HFF-Myc (cell line): ENCODE measurements at regions not wholly inside any gene's neighbourhood (a gene's known extent, or its start where the extent isn't known, plus 50 kb on each side); places are given as distances from the start of the nearest gene placed in this dataset.

Experiments used
- DNase-seq: peaks from one replicate; pipeline ENCODE4 v3.0.0-alpha.2; 2011; ENCODE audit warnings: low read depth; ENCODE audit errors: extremely low read depth
- H3K4me3 ChIP-seq: replicated peaks from 2 replicates; pipeline ENCODE4 v1.5.1; 2011; ENCODE audit warnings: low read depth, mild to moderate bottlenecking, control low read depth, low read length
- TF ChIP-seq, protein P1 (sequence below): IDR thresholded peaks from 2 replicates; pipeline ENCODE4 v1.5.1; 2012; ENCODE audit warnings: mild to moderate bottlenecking, low read depth, low read length, control low read depth; ENCODE audit errors: missing control alignments

DNA sequence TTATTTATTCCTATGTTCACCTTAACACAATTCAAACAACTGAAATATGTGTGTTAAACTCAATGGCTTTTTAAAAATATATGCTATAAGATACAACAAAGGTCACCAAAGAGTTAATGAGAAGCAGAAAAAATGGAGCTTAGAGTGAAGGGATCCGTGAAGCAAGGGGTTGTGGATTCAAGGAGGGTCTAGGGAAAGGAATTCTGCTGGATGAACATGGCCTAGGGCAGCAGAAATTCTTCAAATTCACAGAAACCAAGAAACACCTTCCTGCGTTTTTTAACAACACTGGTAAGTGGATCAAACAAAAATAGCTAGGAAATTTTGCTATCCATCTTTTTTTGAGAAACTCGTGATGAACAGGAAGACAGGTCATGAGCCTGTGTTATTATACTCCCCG is 59.3 kb upstream of the PLSCR5 start:
- TF ChIP-seq, protein P1, sequence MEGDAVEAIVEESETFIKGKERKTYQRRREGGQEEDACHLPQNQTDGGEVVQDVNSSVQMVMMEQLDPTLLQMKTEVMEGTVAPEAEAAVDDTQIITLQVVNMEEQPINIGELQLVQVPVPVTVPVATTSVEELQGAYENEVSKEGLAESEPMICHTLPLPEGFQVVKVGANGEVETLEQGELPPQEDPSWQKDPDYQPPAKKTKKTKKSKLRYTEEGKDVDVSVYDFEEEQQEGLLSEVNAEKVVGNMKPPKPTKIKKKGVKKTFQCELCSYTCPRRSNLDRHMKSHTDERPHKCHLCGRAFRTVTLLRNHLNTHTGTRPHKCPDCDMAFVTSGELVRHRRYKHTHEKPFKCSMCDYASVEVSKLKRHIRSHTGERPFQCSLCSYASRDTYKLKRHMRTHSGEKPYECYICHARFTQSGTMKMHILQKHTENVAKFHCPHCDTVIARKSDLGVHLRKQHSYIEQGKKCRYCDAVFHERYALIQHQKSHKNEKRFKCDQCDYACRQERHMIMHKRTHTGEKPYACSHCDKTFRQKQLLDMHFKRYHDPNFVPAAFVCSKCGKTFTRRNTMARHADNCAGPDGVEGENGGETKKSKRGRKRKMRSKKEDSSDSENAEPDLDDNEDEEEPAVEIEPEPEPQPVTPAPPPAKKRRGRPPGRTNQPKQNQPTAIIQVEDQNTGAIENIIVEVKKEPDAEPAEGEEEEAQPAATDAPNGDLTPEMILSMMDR, result no peak
- H3K4me3 ChIP-seq, result no peak overlapping the region
- no peak for DNase-seq

DNA sequence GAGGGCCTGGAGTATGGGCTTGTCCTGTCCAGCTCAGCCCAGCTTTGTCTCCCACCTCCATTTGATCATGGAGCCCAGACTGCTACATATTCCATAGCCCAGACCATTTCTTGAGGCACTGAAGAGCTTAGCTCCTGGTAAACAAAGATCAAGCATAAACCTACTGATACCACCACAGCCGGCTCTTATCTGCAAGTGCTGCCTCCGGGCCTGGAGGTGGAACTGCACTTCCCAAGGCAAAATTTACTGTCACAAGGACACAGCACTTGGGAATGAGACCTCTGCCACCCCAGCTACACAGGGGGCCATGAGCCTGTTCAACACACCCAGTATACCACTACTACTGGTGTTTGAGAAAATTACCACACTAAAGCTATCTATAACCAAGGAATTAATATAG is 53.7 kb upstream of the PLSCR5 start:
- no peak overlapping the region for H3K4me3 ChIP-seq
- no peak for DNase-seq
- TF ChIP-seq, protein P1, result no peak

DNA sequence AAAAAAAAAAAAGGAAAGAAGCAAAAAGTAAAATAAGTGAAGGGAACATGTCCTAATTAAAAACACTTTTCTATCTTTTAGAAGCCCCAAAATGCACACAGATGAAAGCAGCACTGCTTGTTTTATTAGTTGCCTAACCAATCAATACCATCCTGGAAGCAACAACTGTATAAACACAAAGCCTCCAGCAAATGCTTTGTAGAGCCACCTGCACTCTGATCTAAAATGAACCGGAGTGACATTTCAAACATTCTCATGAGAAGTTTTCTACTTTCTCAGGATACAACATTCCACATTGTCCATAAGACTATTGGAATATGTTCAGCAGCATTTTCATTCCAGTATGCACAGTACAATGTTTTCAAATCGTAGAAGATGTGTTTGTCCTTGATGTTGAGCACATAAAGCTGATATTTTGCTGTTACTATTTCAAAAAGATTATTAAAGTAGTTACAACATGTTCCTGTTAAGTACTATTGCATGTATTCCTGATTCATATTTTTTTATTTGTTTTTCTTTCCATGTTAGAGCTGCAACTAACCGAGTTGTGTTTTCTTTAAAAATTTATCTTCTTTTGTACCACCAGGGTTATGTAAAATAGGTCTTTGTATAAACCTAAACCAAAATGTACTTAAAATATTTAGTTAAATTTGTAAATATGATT is 50.3 kb upstream of the PLSCR5 start:
- no peak for DNase-seq
- TF ChIP-seq, protein P1, result no peak

More for the DNA sequence above, 50.3 kb upstream of the PLSCR5 start:
- no peak overlapping the region for H3K4me3 ChIP-seq
